ENCODE measurements at regions not wholly inside any gene's neighbourhood (a gene's known extent, or its start where the extent isn't known, plus 50 kb on each side); places are given as distances from the start of the nearest gene placed in this dataset.

DNA sequence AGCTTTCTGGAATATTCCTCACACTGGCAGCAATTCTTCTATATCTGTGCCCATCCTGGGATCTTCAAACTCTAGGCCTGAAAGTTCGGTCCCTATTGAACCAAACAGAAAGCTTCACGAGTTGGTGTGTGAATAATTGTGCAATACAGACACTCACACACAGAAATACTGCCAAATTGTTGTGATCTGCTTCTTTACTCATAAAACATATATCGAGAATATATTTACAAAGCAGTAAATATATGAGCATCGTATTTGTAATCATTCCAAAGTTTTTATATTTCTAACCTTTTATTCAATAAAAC is 56.6 kb upstream of the BEX4 start:
- intact Hi-C loops (cut with DNase I): loop anchor here (10.0 kb wide), 1 partner anchor 203 kb away; no protein-coding TSS in a partner anchor
- DNase-seq (ENCODE audit: missing footprints) (no peak), ATAC-seq (no peak)

DNA sequence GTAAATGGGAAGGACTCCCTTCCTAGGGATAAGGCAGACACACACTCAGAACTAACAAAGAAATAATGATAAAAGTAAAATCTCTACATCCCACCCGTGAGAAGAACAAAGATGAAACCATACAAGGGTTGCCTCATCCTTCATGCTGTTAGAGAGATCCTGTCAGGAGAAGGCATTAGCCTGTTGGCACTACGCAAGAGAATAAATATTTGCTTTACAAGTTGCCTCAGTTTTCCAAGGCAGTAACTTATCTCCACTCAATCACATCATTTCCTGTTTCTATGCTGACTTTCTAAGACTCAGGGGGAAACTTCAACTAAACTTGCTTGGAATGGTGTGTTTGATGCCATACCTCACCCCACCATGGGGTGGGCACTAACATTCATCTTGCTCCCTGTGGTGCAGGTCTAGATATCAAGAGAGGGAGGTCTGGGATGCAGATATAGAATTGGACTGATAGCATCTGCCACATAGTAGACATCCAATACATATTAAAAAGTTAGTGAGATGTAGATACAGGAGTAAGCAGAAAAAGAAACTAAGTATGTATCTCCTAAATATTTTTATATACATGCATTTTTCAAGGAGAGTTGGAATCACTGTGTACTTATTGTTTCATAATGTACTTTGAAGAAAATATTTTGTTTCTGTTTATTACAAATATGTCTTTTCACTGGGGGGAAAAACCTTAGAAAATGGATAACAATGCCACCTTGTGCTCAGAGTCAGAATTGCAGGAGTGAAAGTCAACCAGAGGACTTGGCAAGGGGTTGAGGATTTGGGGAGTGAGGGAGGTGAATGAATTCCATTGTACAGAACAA is 57.2 kb upstream of the BEX4 start:
- intact Hi-C loops (cut with DNase I): loop anchor here (10.0 kb wide), 1 partner anchor 203 kb away; no protein-coding TSS in a partner anchor
- ATAC-seq: no peak
- no peak for DNase-seq (ENCODE audit: missing footprints)

DNA sequence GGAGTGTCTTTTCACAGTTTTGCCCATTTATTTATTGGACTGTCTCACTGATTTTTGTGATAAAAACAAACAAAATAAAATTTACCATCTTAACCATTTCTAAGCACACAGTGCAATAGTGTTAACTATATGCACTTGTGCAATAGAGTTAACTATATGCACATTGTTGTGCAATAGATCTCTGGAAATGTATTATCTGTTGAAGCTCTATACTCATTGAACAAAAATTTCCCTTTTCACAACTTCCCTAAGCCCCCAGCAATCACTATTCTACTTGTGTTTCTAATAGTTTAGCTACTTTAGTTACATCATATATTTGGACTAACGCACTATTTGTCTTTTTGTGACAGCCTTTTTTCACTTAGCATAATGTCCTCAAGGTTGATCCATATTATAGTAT is 59.7 kb upstream of the BEX4 start:
- DNase-seq (ENCODE audit: missing footprints): no peak
- no peak for ATAC-seq
- intact Hi-C loops (cut with DNase I): loop anchor here (10.0 kb wide), 1 partner anchor 200 kb away; no protein-coding TSS in a partner anchor

DNA sequence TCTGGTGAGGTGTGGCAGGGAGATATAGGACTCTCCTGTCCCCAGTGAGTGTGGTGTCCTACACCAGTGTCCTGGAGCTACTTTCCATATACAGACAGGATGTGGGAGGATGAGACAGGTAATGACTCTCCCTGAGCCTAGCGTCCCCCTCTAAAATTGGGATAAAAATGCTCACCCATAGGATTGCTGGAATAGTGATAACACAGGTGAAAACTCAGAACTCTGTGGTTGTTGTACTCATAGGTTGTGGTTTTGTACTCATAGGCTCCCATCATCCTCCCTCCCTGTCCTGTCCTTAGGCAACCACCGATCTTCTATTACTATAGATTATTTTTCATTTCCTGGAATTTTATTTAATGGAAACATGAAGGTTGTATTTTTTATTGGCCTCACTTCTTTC is 60.7 kb upstream of the NXF3 start:
- DNase-seq (ENCODE audit: missing footprints) (no peak), ATAC-seq (no peak)
- intact Hi-C loops (cut with DNase I): loop anchor here (5.0 to 10.0 kb wide), 2 partner anchors 51 to 199 kb away; no protein-coding TSS in a partner anchor

DNA sequence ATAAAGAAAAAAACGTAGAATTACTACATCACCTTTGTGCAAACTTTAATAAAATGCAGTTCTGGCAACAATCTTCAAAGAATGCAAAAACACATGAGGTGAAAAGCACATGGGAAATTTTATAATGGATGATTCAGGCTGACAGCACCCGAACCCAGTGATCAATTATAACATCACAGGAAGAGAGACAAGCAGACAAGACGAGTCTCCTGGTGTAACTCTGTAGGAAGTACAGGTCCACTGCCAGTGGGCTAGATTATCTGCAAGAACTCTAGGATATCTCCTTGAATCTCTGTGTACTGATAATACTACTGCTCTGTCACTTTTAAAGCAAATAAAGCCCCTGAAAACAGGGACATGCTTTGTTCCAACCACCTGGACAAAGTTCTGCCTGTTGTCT is 58.9 kb upstream of the NXF3 start:
- intact Hi-C loops (cut with DNase I): loop anchor here (5.0 to 10.0 kb wide), 2 partner anchors 49 to 197 kb away; no protein-coding TSS in a partner anchor
- no peak for DNase-seq (ENCODE audit: missing footprints)

DNA sequence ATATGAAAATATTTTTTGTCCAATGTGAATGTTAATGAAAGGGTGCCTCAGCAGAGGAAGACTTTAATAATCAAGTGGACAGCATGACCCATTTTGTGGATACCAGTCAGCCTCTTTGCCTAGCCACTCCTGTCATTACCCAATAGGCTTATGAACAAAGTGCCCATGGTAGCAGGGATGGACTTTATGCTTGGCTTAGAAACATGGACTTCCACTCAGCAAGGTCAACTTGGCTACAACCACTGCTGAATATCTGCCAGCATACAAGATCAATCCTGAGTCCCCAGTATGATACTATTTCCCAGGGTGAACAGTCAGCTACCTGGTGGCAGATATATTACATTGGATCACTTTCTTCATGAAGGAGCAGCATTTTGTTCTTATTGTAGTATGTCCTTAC is 56.7 kb upstream of the NXF3 start:
- DNase-seq (ENCODE audit: missing footprints): no peak
- no peak for ATAC-seq
- intact Hi-C loops (cut with DNase I): loop anchor here (5.0 to 10.0 kb wide), 2 partner anchors 47 to 195 kb away; no protein-coding TSS in a partner anchor

More for the DNA sequence above, 58.9 kb upstream of the NXF3 start:
- ATAC-seq: no peak

DNA sequence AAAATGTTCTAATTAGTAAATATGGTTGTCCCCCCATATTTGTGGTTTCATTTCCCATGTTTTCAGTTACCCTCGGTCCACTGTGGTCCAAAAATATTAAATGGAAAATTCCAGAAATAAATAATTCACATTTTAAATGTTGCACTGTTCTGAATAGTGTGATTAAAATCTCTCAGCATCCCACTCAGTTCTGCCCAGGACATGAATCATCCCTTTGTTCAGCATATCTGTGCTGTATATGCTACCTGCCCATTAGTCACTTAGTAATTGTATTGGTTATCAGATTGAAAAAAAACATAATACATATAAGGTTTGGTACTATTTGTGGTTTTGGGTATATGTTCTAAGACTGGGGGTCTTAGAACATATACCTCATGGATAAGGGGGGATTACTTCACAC is 55.1 kb upstream of the NXF3 start:
- ATAC-seq (no peak), DNase-seq (ENCODE audit: missing footprints) (no peak)
- intact Hi-C loops (cut with DNase I): no loop called here

All from Right ventricle myocardium inferior (tissue), 1 donor.